ENCODE measurements at regions not wholly inside any gene's neighbourhood (a gene's known extent, or its start where the extent isn't known, plus 50 kb on each side); places are given as distances from the start of the nearest gene placed in this dataset.

- TF ChIP-seq CTCF (IDR thresholded peaks at IDR 0.05; ENCODE audit: insufficient read depth, low read length) (no peak), POLR2AphosphoS5 (IDR thresholded peaks at IDR 0.05; ENCODE audit: low read depth) (no peak), SPI1 (IDR thresholded peaks at IDR 0.05; ENCODE audit: borderline replicate concordance, low read depth) (no peak)
Observed at GRCh38 chr12:112617153-112617505, 174.4 kb upstream of the RPH3A start.
